ENCODE measurements at regions not wholly inside any gene's neighbourhood (a gene's known extent, or its start where the extent isn't known, plus 50 kb on each side); places are given as distances from the start of the nearest gene placed in this dataset.

DNA sequence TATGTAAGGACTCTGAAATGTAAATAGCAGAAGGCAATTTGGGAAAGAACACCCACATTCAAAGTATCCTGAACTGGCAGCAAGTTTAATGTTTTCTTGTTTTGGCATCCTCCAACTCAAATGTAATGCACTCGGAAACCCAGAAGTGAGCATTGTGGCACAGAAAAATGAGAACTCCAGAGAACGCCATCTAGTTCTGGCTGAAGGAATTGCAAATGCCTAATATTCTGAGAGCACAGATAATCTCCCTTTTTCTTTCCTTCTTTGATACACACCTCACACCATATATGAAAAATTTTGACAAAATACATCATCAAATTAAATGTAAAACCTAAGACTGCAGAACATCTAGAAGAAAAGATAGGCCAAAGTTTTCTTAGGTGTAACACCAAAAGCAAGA, 52.1 kb downstream of the PWWP3B start:
- no peak for TF ChIP-seq ZC3H10 (CRISPR knock-in tag; IDR thresholded peaks at IDR 0.05)
- TF ChIP-seq, protein P1, sequence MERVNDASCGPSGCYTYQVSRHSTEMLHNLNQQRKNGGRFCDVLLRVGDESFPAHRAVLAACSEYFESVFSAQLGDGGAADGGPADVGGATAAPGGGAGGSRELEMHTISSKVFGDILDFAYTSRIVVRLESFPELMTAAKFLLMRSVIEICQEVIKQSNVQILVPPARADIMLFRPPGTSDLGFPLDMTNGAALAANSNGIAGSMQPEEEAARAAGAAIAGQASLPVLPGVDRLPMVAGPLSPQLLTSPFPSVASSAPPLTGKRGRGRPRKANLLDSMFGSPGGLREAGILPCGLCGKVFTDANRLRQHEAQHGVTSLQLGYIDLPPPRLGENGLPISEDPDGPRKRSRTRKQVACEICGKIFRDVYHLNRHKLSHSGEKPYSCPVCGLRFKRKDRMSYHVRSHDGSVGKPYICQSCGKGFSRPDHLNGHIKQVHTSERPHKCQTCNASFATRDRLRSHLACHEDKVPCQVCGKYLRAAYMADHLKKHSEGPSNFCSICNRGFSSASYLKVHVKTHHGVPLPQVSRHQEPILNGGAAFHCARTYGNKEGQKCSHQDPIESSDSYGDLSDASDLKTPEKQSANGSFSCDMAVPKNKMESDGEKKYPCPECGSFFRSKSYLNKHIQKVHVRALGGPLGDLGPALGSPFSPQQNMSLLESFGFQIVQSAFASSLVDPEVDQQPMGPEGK (CRISPR knock-in tag; IDR thresholded peaks at IDR 0.05; ENCODE audit: borderline replicate concordance): no peak
- TF ChIP-seq, protein P2, sequence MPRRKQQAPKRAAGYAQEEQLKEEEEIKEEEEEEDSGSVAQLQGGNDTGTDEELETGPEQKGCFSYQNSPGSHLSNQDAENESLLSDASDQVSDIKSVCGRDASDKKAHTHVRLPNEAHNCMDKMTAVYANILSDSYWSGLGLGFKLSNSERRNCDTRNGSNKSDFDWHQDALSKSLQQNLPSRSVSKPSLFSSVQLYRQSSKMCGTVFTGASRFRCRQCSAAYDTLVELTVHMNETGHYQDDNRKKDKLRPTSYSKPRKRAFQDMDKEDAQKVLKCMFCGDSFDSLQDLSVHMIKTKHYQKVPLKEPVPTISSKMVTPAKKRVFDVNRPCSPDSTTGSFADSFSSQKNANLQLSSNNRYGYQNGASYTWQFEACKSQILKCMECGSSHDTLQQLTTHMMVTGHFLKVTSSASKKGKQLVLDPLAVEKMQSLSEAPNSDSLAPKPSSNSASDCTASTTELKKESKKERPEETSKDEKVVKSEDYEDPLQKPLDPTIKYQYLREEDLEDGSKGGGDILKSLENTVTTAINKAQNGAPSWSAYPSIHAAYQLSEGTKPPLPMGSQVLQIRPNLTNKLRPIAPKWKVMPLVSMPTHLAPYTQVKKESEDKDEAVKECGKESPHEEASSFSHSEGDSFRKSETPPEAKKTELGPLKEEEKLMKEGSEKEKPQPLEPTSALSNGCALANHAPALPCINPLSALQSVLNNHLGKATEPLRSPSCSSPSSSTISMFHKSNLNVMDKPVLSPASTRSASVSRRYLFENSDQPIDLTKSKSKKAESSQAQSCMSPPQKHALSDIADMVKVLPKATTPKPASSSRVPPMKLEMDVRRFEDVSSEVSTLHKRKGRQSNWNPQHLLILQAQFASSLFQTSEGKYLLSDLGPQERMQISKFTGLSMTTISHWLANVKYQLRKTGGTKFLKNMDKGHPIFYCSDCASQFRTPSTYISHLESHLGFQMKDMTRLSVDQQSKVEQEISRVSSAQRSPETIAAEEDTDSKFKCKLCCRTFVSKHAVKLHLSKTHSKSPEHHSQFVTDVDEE (CRISPR knock-in tag; IDR thresholded peaks at IDR 0.05): no peak
- no peak for TF ChIP-seq OSR1 (CRISPR knock-in tag; IDR thresholded peaks at IDR 0.05)
- no peak for TF ChIP-seq ISL1 (CRISPR knock-in tag; IDR thresholded peaks at IDR 0.05)
- TF ChIP-seq RARB (CRISPR knock-in tag; IDR thresholded peaks at IDR 0.05): no peak
- TF ChIP-seq, protein P3, sequence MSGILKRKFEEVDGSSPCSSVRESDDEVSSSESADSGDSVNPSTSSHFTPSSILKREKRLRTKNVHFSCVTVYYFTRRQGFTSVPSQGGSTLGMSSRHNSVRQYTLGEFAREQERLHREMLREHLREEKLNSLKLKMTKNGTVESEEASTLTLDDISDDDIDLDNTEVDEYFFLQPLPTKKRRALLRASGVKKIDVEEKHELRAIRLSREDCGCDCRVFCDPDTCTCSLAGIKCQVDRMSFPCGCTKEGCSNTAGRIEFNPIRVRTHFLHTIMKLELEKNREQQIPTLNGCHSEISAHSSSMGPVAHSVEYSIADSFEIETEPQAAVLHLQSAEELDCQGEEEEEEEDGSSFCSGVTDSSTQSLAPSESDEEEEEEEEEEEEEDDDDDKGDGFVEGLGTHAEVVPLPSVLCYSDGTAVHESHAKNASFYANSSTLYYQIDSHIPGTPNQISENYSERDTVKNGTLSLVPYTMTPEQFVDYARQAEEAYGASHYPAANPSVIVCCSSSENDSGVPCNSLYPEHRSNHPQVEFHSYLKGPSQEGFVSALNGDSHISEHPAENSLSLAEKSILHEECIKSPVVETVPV (CRISPR knock-in tag; IDR thresholded peaks at IDR 0.05): no peak
- TF ChIP-seq TOX (CRISPR knock-in tag; IDR thresholded peaks at IDR 0.05; ENCODE audit: borderline replicate concordance): no peak
- no peak for TF ChIP-seq ZNF70 (CRISPR knock-in tag; IDR thresholded peaks at IDR 0.05)
- no peak for TF ChIP-seq ZNF565 (CRISPR knock-in tag; conservative IDR thresholded peaks at IDR 0.05; ENCODE audit: low read depth)
- TF ChIP-seq ZFP30 (CRISPR knock-in tag; IDR thresholded peaks at IDR 0.05): no peak
- TF ChIP-seq ESRRG (CRISPR knock-in tag; IDR thresholded peaks at IDR 0.05): no peak
- no peak for TF ChIP-seq TCF4 (CRISPR knock-in tag; IDR thresholded peaks at IDR 0.05; ENCODE audit: borderline replicate concordance)
- TF ChIP-seq ARNTL (CRISPR knock-in tag; IDR thresholded peaks at IDR 0.05; ENCODE audit: borderline replicate concordance, low read depth): no peak
- TF ChIP-seq, protein P4, sequence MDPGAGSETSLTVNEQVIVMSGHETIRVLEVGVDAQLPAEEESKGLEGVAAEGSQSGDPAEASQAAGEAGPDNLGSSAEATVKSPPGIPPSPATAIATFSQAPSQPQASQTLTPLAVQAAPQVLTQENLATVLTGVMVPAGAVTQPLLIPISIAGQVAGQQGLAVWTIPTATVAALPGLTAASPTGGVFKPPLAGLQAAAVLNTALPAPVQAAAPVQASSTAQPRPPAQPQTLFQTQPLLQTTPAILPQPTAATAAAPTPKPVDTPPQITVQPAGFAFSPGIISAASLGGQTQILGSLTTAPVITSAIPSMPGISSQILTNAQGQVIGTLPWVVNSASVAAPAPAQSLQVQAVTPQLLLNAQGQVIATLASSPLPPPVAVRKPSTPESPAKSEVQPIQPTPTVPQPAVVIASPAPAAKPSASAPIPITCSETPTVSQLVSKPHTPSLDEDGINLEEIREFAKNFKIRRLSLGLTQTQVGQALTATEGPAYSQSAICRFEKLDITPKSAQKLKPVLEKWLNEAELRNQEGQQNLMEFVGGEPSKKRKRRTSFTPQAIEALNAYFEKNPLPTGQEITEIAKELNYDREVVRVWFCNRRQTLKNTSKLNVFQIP (CRISPR knock-in tag; IDR thresholded peaks at IDR 0.05; ENCODE audit: borderline replicate concordance, low read depth): no peak
- TF ChIP-seq GLIS3 (CRISPR knock-in tag; IDR thresholded peaks at IDR 0.05): no peak
- ATAC-seq: no peak

DNA sequence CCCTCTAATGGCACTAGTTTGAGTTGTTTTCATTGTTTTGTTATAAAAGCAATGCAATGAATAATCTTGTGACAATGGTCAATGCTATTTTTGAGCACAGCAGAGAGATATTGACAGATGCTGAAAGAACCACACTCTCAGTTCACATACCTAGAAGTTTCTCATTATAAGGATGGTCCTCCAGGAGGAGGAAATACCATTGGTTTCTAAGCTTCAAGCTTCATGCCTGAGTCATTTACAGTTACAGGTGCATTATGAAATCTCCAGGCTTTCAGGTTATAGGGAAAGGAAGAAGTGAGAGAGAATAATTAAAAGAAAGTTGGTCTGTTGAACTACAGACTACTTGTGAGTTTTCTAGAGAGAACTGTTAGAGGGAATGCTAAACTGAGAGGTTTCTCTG, 75.3 kb downstream of the PWWP3B start:
- no peak for ATAC-seq
- TF ChIP-seq RARB (CRISPR knock-in tag; IDR thresholded peaks at IDR 0.05): no peak
- no peak for TF ChIP-seq ARNTL (CRISPR knock-in tag; IDR thresholded peaks at IDR 0.05; ENCODE audit: borderline replicate concordance, low read depth)
- no peak for TF ChIP-seq ESRRG (CRISPR knock-in tag; IDR thresholded peaks at IDR 0.05)
- TF ChIP-seq PPARA (CRISPR knock-in tag; IDR thresholded peaks at IDR 0.05; ENCODE audit: borderline replicate concordance): no peak
- TF ChIP-seq, protein P3 (CRISPR knock-in tag; IDR thresholded peaks at IDR 0.05): no peak
- TF ChIP-seq TOX (CRISPR knock-in tag; IDR thresholded peaks at IDR 0.05; ENCODE audit: borderline replicate concordance): no peak
- TF ChIP-seq ISL1 (CRISPR knock-in tag; IDR thresholded peaks at IDR 0.05): no peak
- TF ChIP-seq, protein P2 (CRISPR knock-in tag; IDR thresholded peaks at IDR 0.05): no peak
- TF ChIP-seq ZNF565 (CRISPR knock-in tag; conservative IDR thresholded peaks at IDR 0.05; ENCODE audit: low read depth): no peak
- TF ChIP-seq CSDC2 (CRISPR knock-in tag; IDR thresholded peaks at IDR 0.05): no peak
- no peak for TF ChIP-seq BACH2 (CRISPR knock-in tag; IDR thresholded peaks at IDR 0.05; ENCODE audit: borderline replicate concordance)

Measured in SK-N-SH treated with all-trans-retinoic acid at 6 μM for 48 hours (cell line).